Stomach (tissue), 4 donors: ENCODE measurements at regions not wholly inside any gene's neighbourhood (a gene's known extent, or its start where the extent isn't known, plus 50 kb on each side); places are given as distances from the start of the nearest gene placed in this dataset.

ENCODE experiments used
- EP300 ChIP-seq: sonication (generic); formaldehyde crosslinking; IDR thresholded peaks from one replicate; pipeline ENCODE4 v1.6.1; 2017; ENCODE audit warnings: antibody characterized with exemption
- POLR2A ChIP-seq, 4 donors: fragments of 450-650 bp; IDR thresholded peaks; one replicate each; pipeline ENCODE4 v1.6.1; 2016; ENCODE audit warnings: antibody characterized with exemption in 4 of 4, control low read depth in 2 of 4, mild to moderate bottlenecking in 1 of 4, moderate library complexity in 1 of 4
- POLR2AphosphoS5 ChIP-seq, 3 donors: sonication (generic); formaldehyde crosslinking; IDR thresholded peaks; one replicate each; pipeline ENCODE4 v1.6.1; 2016; ENCODE audit warnings: antibody characterized with exemption in 3 of 3
- TF ChIP-seq, protein P1 (sequence below), 7 experiments: fragments of 450-650 bp in 4 of 7; fragments of 200-600 bp in 3 of 7; sonication (generic) in 3 of 7; IDR thresholded peaks; one replicate each; pipeline ENCODE4 v1.5.1; 2016 to 2019; ENCODE audit warnings: antibody characterized with exemption in 7 of 7, control low read depth in 2 of 7, mild to moderate bottlenecking in 1 of 7

DNA sequence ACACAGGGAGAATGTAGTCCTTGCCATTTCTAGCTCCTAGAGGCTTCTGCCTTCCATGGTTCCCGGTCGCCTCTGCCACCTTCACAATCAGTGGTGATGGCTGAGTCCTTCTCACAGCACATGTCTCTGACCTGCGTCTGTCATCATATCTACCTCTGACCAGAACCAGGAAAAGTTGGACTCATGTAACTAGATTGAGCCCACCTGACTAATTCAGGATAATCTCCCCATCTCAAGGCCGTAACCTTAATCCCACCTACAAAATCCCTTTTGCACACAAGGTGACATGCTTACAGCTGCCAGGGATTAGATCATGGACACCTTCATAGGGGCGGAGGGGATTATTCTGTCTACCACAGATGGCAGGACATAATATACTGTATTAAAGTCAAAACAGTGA lies 375.6 kb downstream of the ICE1 start:
- TF ChIP-seq, protein P1, sequence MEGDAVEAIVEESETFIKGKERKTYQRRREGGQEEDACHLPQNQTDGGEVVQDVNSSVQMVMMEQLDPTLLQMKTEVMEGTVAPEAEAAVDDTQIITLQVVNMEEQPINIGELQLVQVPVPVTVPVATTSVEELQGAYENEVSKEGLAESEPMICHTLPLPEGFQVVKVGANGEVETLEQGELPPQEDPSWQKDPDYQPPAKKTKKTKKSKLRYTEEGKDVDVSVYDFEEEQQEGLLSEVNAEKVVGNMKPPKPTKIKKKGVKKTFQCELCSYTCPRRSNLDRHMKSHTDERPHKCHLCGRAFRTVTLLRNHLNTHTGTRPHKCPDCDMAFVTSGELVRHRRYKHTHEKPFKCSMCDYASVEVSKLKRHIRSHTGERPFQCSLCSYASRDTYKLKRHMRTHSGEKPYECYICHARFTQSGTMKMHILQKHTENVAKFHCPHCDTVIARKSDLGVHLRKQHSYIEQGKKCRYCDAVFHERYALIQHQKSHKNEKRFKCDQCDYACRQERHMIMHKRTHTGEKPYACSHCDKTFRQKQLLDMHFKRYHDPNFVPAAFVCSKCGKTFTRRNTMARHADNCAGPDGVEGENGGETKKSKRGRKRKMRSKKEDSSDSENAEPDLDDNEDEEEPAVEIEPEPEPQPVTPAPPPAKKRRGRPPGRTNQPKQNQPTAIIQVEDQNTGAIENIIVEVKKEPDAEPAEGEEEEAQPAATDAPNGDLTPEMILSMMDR (IDR thresholded peaks at IDR 0.05) = no peak
- no peak for TF ChIP-seq POLR2A (IDR thresholded peaks at IDR 0.05)
- TF ChIP-seq EP300 = no peak
- TF ChIP-seq POLR2AphosphoS5 (IDR thresholded peaks at IDR 0.05) = no peak
